ENCODE measurements at regions not wholly inside any gene's neighbourhood (a gene's known extent, or its start where the extent isn't known, plus 50 kb on each side); places are given as distances from the start of the nearest gene placed in this dataset.
"Not testable (repeated sequence)": the region's sequence is repeated elsewhere in the genome, so short reads cannot be mapped to it uniquely, and the experiment has no call there.

DNA sequence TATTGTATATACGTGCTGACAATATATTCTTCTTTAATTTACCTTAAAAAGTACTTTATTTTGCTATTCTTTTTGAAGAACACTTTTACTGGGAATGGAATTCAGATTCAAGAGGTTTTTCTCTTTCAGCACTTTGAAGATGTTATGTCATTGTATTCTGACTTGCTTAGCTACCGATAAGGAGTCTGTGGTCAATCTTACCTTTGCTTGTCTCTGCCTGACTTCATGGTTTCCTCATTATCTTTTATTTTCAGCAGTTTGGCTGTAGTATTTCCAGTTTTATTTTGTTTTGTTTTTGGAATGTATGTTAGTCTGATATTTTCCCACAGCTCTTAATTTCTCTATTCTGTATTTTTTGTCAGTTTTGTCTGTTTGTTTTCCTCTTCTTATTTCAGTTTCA is 187.9 kb upstream of the SMIM30 start:
- H3K4me2 ChIP-seq (replicated peaks; ENCODE audit: extremely low read depth, low read length, poor library complexity, severe bottlenecking): no peak overlapping the region
- H3K4me1 ChIP-seq (ENCODE audit: control insufficient read depth in 1 of 2, insufficient read depth in 2 of 2, low read length in 2 of 2): no peaks in the 10 kb centered on the region
- no peaks in the 10 kb centered on the region for H3K4me1 Mint-ChIP-seq
- TF ChIP-seq CTCF (IDR thresholded peaks at IDR 0.05): no peak
- no peak overlapping the region for H3K9ac ChIP-seq (ENCODE audit: insufficient read depth, low read length, poor library complexity, severe bottlenecking)
- H3K27ac Mint-ChIP-seq: no peak overlapping the region
- WGBS (ENCODE audit: insufficient coverage): no CpG with 5 or more reads among the region's 2 CpGs
- H3K9me3 ChIP-seq (replicated peaks in 1 of 2; ENCODE audit: control insufficient read depth in 1 of 2, insufficient read depth in 1 of 2, low read length in 2 of 2): no peaks in the 10 kb centered on the region
- H3K27ac ChIP-seq (ENCODE audit: low read depth in 1 of 2, low read length in 2 of 2): no peak overlapping the region
- H3K36me3 ChIP-seq (replicated peaks in 1 of 2; ENCODE audit: control insufficient read depth in 1 of 2, insufficient read depth in 2 of 2, low read length in 2 of 2): no peaks in the 10 kb centered on the region
- intact Hi-C loops (cut with micrococcal nuclease): no loop called here
- no peak overlapping the region for H3K4me3 ChIP-seq (replicated peaks in 1 of 3; ENCODE audit: low read depth in 2 of 3, low read length in 3 of 3)
- H3K36me3 Mint-ChIP-seq: no peaks in the 10 kb centered on the region
- H3K79me2 ChIP-seq (ENCODE audit: insufficient read depth, low read length): no peaks in the 10 kb centered on the region
- H3K4me3 Mint-ChIP-seq: no peak overlapping the region
- H3K27me3 Mint-ChIP-seq (ENCODE audit: low read depth in 3 of 3): no peaks in the 10 kb centered on the region
- no peaks in the 10 kb centered on the region for H4K20me1 ChIP-seq (ENCODE audit: insufficient read depth, low read length)
- H3K27me3 ChIP-seq (ENCODE audit: control insufficient read depth in 2 of 2, insufficient read depth in 2 of 2, low read length in 2 of 2): no peaks in the 10 kb centered on the region
- DNase-seq: no peak
- peaks cover 0 to 3% (median 0%) of the 10 kb centered on the region in 7 donors for H3K9me3 Mint-ChIP-seq
- H2AFZ ChIP-seq (ENCODE audit: insufficient read depth, low read depth, low read length, poor library complexity, severe bottlenecking): no peak overlapping the region

DNA sequence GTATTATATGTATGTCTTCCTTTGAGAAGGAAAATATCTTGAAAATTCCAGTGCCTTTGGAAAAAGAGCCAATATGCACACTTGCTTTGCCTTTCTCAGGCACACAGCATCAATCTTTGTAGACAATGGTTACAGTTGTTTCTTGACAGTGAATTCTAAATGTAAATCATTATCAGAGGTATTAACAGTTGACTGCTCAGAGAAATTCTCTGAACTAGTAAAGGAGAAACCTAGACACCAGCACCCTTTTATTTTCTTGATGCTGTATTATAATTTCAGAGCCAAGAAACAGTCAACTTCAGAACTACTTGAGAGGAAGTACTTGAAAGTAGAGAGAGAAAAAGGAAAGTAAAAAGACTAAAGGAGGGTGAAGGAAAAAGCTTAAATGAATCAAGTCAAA is 185.8 kb upstream of the SMIM30 start:
- no peak overlapping the region for H3K4me3 Mint-ChIP-seq
- intact Hi-C loops (cut with micrococcal nuclease): no loop called here
- H3K27me3 Mint-ChIP-seq (ENCODE audit: low read depth in 3 of 3): no peaks in the 10 kb centered on the region
- H3K27me3 ChIP-seq (ENCODE audit: control insufficient read depth in 2 of 2, insufficient read depth in 2 of 2, low read length in 2 of 2): no peaks in the 10 kb centered on the region
- no peaks in the 10 kb centered on the region for H3K4me1 ChIP-seq (ENCODE audit: control insufficient read depth in 1 of 2, insufficient read depth in 2 of 2, low read length in 2 of 2)
- no peaks in the 10 kb centered on the region for H3K36me3 Mint-ChIP-seq
- no peak overlapping the region for H3K27ac Mint-ChIP-seq
- no peaks in the 10 kb centered on the region for H3K4me1 Mint-ChIP-seq
- no peak overlapping the region for H2AFZ ChIP-seq (ENCODE audit: insufficient read depth, low read depth, low read length, poor library complexity, severe bottlenecking)
- H3K9me3 ChIP-seq (replicated peaks in 1 of 2; ENCODE audit: control insufficient read depth in 1 of 2, insufficient read depth in 1 of 2, low read length in 2 of 2): no peaks in the 10 kb centered on the region
- H3K4me3 ChIP-seq (replicated peaks in 1 of 3; ENCODE audit: low read depth in 2 of 3, low read length in 3 of 3): no peak overlapping the region
- H3K27ac ChIP-seq (ENCODE audit: low read depth in 1 of 2, low read length in 2 of 2): no peak overlapping the region
- H3K9ac ChIP-seq (ENCODE audit: insufficient read depth, low read length, poor library complexity, severe bottlenecking): no peak overlapping the region
- H3K9me3 Mint-ChIP-seq: peaks cover 0 to 3% (median 0%) of the 10 kb centered on the region in 7 donors
- no peaks in the 10 kb centered on the region for H4K20me1 ChIP-seq (ENCODE audit: insufficient read depth, low read length)
- no peak for TF ChIP-seq CTCF (IDR thresholded peaks at IDR 0.05)
- no peaks in the 10 kb centered on the region for H3K79me2 ChIP-seq (ENCODE audit: insufficient read depth, low read length)
- no peaks in the 10 kb centered on the region for H3K36me3 ChIP-seq (replicated peaks in 1 of 2; ENCODE audit: control insufficient read depth in 1 of 2, insufficient read depth in 2 of 2, low read length in 2 of 2)
- no peak overlapping the region for H3K4me2 ChIP-seq (replicated peaks; ENCODE audit: extremely low read depth, low read length, poor library complexity, severe bottlenecking)
- DNase-seq: no peak

- H3K9ac ChIP-seq (ENCODE audit: insufficient read depth, low read length, poor library complexity, severe bottlenecking); H3K9me3 ChIP-seq (replicated peaks in 1 of 2; ENCODE audit: control insufficient read depth in 1 of 2, insufficient read depth in 1 of 2, low read length in 2 of 2); DNase-seq; H3K4me3 Mint-ChIP-seq; H3K27ac Mint-ChIP-seq; H3K27me3 ChIP-seq (ENCODE audit: control insufficient read depth in 2 of 2, insufficient read depth in 2 of 2, low read length in 2 of 2); H3K4me1 ChIP-seq (ENCODE audit: control insufficient read depth in 1 of 2, insufficient read depth in 2 of 2, low read length in 2 of 2); H3K27me3 Mint-ChIP-seq (ENCODE audit: low read depth in 3 of 3); H3K36me3 Mint-ChIP-seq; H3K4me3 ChIP-seq (replicated peaks in 1 of 3; ENCODE audit: low read depth in 2 of 3, low read length in 3 of 3); intact Hi-C loops (cut with micrococcal nuclease); H3K36me3 ChIP-seq (replicated peaks in 1 of 2; ENCODE audit: control insufficient read depth in 1 of 2, insufficient read depth in 2 of 2, low read length in 2 of 2); H3K4me2 ChIP-seq (replicated peaks; ENCODE audit: extremely low read depth, low read length, poor library complexity, severe bottlenecking); H3K9me3 Mint-ChIP-seq; H3K27ac ChIP-seq (ENCODE audit: low read depth in 1 of 2, low read length in 2 of 2); H4K20me1 ChIP-seq (ENCODE audit: insufficient read depth, low read length); H3K4me1 Mint-ChIP-seq; H3K79me2 ChIP-seq (ENCODE audit: insufficient read depth, low read length); H2AFZ ChIP-seq (ENCODE audit: insufficient read depth, low read depth, low read length, poor library complexity, severe bottlenecking): not testable (repeated sequence)
Measured at GRCh38 chr7:113303388-113303787, 185.0 kb upstream of the SMIM30 start.

All from CD14-positive monocyte (primary cell).